PC-9 (cell line): ENCODE measurements at regions not wholly inside any gene's neighbourhood (a gene's known extent, or its start where the extent isn't known, plus 50 kb on each side); places are given as distances from the start of the nearest gene placed in this dataset.
"Not testable (repeated sequence)": the region's sequence is repeated elsewhere in the genome, so short reads cannot be mapped to it uniquely, and the experiment has no call there.

Source experiments
- BruUV-seq: library from RNA; stranded (reverse); fragments of 400-500 nt; replicated peaks from 2 replicates; lab custom pipeline; 2021; lab: Mats Ljungman, UMichigan
- CTCF ChIA-PET: fragments of 300-600 bp; sonication (Branson Sonifier 250); formaldehyde crosslinking; loops from one replicate; lab custom pipeline; 2022; ENCODE audit warnings: antibody characterized with exemption; lab: Charles Lee
- POLR2A ChIA-PET: fragments of 300-600 bp; sonication (Branson Sonifier 250); formaldehyde crosslinking; loops from one replicate; lab custom pipeline; 2022; ENCODE audit warnings: antibody characterized with exemption; ENCODE audit not compliant: unreplicated experiment; lab: Charles Lee
- DNase-seq, 2 experiments: peaks; one replicate each; pipeline versions ENCODE4 v3.0.0 to v3.0.0-alpha.2; 2015 to 2022; ENCODE audit warnings: mixed read lengths in 1 of 2
- H2AFZ ChIP-seq: fragments of 200-600 bp; sonication (generic); 2 replicates; pipeline ENCODE4 v1.8.1; 2017; ENCODE audit warnings: antibody characterized with exemption
- H3F3A ChIP-seq: fragments of 200-600 bp; sonication (generic); 2 replicates; pipeline ENCODE4 v1.8.1; 2017; ENCODE audit warnings: antibody characterized with exemption, mild to moderate bottlenecking, low read depth; ENCODE audit not compliant: insufficient read depth
- H3K27ac ChIP-seq: fragments of 200-600 bp; sonication (generic); 2 replicates; pipeline ENCODE4 v1.6.1; 2016; ENCODE audit warnings: mixed run types
- H3K27me3 ChIP-seq: fragments of 200-600 bp; sonication (generic); 2 replicates; pipeline ENCODE4 v1.6.1; 2016; ENCODE audit warnings: low read depth, mixed run types; ENCODE audit not compliant: insufficient read depth
- H3K36me3 ChIP-seq: fragments of 200-600 bp; sonication (generic); 2 replicates; pipeline ENCODE4 v1.6.1; 2016; ENCODE audit warnings: low read depth, mixed run types
- H3K4me1 ChIP-seq: fragments of 200-600 bp; sonication (generic); replicated peaks from 2 replicates; pipeline ENCODE4 v1.6.1; 2016; ENCODE audit warnings: mixed run types; ENCODE audit not compliant: insufficient read depth
- H3K4me2 ChIP-seq: fragments of 200-600 bp; sonication (generic); 2 replicates; pipeline ENCODE4 v1.6.1; 2017; ENCODE audit warnings: mixed run types
- H3K4me3 ChIP-seq: fragments of 200-600 bp; sonication (generic); 2 replicates; pipeline ENCODE4 v1.6.1; 2016; ENCODE audit warnings: mixed run types
- H3K79me2 ChIP-seq: fragments of 200-600 bp; sonication (generic); 2 replicates; pipeline ENCODE4 v1.6.1; 2017; ENCODE audit warnings: low read depth, mixed run types
- H3K9me2 ChIP-seq: fragments of 200-600 bp; sonication (generic); 2 replicates; pipeline ENCODE4 v1.8.1; 2017; ENCODE audit warnings: mild to moderate bottlenecking; ENCODE audit not compliant: insufficient read depth
- H3K9me3 ChIP-seq: fragments of 200-600 bp; sonication (generic); 2 replicates; pipeline ENCODE4 v1.8.1; 2016; ENCODE audit warnings: low read depth; ENCODE audit not compliant: insufficient read depth
- H4K20me1 ChIP-seq: fragments of 200-600 bp; sonication (generic); 2 replicates; pipeline ENCODE4 v1.8.1; 2017; ENCODE audit not compliant: insufficient read depth
- CTCF ChIP-seq: fragments of 200-600 bp; sonication (generic); conservative IDR thresholded peaks from 2 replicates; pipeline ENCODE4 v1.6.1; 2017; ENCODE audit warnings: mixed run types, antibody characterized with exemption, mild to moderate bottlenecking, moderate library complexity
- EZH2 ChIP-seq: fragments of 200-600 bp; sonication (generic); IDR thresholded peaks from 2 replicates; pipeline ENCODE4 v1.8.0; 2017; ENCODE audit warnings: antibody characterized with exemption, low read depth
- intact Hi-C: fragments of 100-400 bp; cut with micrococcal nuclease; formaldehyde crosslinking; loops from one replicate; pipeline ENCODE4 v1.10.0; 2022; ENCODE audit not compliant: unreplicated experiment

GRCh38 chrX:1853916-1854315 is 239.1 kb downstream of the ASMT start:
- H3K27me3 ChIP-seq: peaks cover 66% of the 10 kb centered on the region
- intact Hi-C loops: no loop called here
- TF ChIP-seq CTCF (no peak), EZH2 (no peak)
- no peak overlapping the region for H2AFZ ChIP-seq
- ChIA-PET POLR2A (no interaction called here), CTCF (no interaction called here)
- DNase-seq: no peak
- H3K79me2 ChIP-seq: no peaks in the 10 kb centered on the region
- H3K27ac ChIP-seq: no peak overlapping the region
- H3K4me3 ChIP-seq: no peak overlapping the region
- no peaks in the 10 kb centered on the region for H3F3A ChIP-seq
- no peaks in the 10 kb centered on the region for H3K9me3 ChIP-seq
- no peaks in the 10 kb centered on the region for H3K36me3 ChIP-seq
- H3K4me2 ChIP-seq: no peak overlapping the region
- BruUV-seq: no TSS peak
- no peaks in the 10 kb centered on the region for H3K9me2 ChIP-seq
- no peaks in the 10 kb centered on the region for H4K20me1 ChIP-seq
- no peaks in the 10 kb centered on the region for H3K4me1 ChIP-seq

GRCh38 chrX:1854861-1855260 is 240.0 kb downstream of the ASMT start:
- H3K27ac ChIP-seq, H3K79me2 ChIP-seq, H2AFZ ChIP-seq, H3K9me2 ChIP-seq, BruUV-seq, H3K4me2 ChIP-seq, CTCF ChIA-PET, H3F3A ChIP-seq, H3K4me3 ChIP-seq, H4K20me1 ChIP-seq, intact Hi-C loops, H3K36me3 ChIP-seq, DNase-seq, POLR2A ChIA-PET, H3K9me3 ChIP-seq, H3K4me1 ChIP-seq: not testable (repeated sequence)
- H3K27me3 ChIP-seq: peaks cover 71% of the 10 kb centered on the region

GRCh38 chrX:1859266-1859665 is 244.4 kb downstream of the ASMT start:
- intact Hi-C loops, H3F3A ChIP-seq, H3K36me3 ChIP-seq, H3K9me2 ChIP-seq, H3K79me2 ChIP-seq, H3K4me3 ChIP-seq, H2AFZ ChIP-seq, CTCF ChIA-PET, POLR2A ChIA-PET, BruUV-seq, H4K20me1 ChIP-seq, H3K4me2 ChIP-seq, H3K4me1 ChIP-seq, H3K9me3 ChIP-seq, H3K27ac ChIP-seq, DNase-seq: not testable (repeated sequence)
- peaks cover 73% of the 10 kb centered on the region for H3K27me3 ChIP-seq

- no peak for DNase-seq
- H3F3A ChIP-seq: no peaks in the 10 kb centered on the region
- H4K20me1 ChIP-seq: no peaks in the 10 kb centered on the region
- POLR2A ChIA-PET: no interaction called here
- TF ChIP-seq EZH2 (no peak), CTCF (no peak)
- CTCF ChIA-PET: no interaction called here
- no peaks in the 10 kb centered on the region for H3K79me2 ChIP-seq
- no peaks in the 10 kb centered on the region for H3K9me3 ChIP-seq
- H3K36me3 ChIP-seq: no peaks in the 10 kb centered on the region
- no peak overlapping the region for H2AFZ ChIP-seq
- H3K4me2 ChIP-seq: no peak overlapping the region
- intact Hi-C loops: no loop called here
- no TSS peak for BruUV-seq
- H3K9me2 ChIP-seq: no peaks in the 10 kb centered on the region
- H3K27ac ChIP-seq: no peak overlapping the region
- H3K4me3 ChIP-seq: no peak overlapping the region
- no peaks in the 10 kb centered on the region for H3K4me1 ChIP-seq
- peaks cover 76% of the 10 kb centered on the region for H3K27me3 ChIP-seq
Measured at GRCh38 chrX:1860936-1861594, 246.2 kb downstream of the ASMT start.

GRCh38 chrX:1863995-1864394 is 249.1 kb downstream of the ASMT start:
- H3K9me3 ChIP-seq, POLR2A ChIA-PET, H3F3A ChIP-seq, H3K79me2 ChIP-seq, H3K4me1 ChIP-seq, CTCF ChIA-PET, H3K27ac ChIP-seq, H3K36me3 ChIP-seq, H3K9me2 ChIP-seq, BruUV-seq, intact Hi-C loops, H2AFZ ChIP-seq, H4K20me1 ChIP-seq, DNase-seq, H3K4me3 ChIP-seq, H3K4me2 ChIP-seq: not testable (repeated sequence)
- peaks cover 84% of the 10 kb centered on the region for H3K27me3 ChIP-seq
